ENCODE measurements at regions not wholly inside any gene's neighbourhood (a gene's known extent, or its start where the extent isn't known, plus 50 kb on each side); places are given as distances from the start of the nearest gene placed in this dataset.

DNA sequence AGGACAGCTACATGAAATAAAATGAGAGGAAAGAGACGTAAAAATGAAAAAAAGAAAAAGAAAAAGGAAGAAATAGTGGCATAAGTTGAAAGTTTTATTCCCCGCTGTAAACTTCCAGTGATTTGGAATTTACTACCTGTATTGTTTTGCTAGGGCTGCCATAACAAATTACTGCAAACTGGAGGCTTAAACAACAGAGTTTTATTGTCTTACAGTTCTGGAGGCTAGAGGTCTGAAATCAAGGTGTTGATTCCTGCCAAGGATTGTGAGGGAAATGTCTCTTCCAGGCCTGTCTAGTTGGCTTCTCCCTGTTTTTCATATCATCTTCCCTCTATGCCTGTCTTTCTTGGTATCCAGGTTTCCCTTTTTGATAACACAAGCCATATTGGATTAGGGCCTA is 119.4 kb upstream of the PACRGL start:
- intact Hi-C loops (cut with DNase I) = no loop called here

DNA sequence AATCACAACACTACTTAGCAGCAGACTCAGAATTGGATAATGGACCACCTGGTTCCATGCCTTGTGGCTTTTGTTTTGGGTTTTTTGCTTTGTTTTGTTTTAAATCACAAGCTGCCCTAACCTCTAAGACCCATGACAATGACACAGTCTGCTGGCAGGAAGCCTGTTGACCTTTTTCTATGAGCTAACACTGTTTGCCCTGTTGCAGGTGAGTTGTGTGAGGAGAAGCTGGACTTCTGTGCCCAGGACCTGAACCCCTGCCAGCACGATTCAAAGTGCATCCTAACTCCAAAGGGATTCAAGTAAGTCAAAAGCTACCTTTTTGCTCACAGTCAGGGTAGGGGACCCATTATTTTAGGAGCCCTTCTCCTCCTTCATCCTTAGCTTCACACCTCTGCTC is 110.8 kb upstream of the PACRGL start:
- ATAC-seq (no peak), DNase-seq (no peak)
- Histone ChIP-seq H3K27ac (no peak overlapping the region), H3K9me3 (no peaks in the 10 kb centered on the region), H3K4me3 (no peak overlapping the region), H3K27me3 (no peaks in the 10 kb centered on the region), H3K36me3 (peaks cover 3% of the 10 kb centered on the region), H3K4me1 (no peaks in the 10 kb centered on the region)
- TF ChIP-seq, protein P1, sequence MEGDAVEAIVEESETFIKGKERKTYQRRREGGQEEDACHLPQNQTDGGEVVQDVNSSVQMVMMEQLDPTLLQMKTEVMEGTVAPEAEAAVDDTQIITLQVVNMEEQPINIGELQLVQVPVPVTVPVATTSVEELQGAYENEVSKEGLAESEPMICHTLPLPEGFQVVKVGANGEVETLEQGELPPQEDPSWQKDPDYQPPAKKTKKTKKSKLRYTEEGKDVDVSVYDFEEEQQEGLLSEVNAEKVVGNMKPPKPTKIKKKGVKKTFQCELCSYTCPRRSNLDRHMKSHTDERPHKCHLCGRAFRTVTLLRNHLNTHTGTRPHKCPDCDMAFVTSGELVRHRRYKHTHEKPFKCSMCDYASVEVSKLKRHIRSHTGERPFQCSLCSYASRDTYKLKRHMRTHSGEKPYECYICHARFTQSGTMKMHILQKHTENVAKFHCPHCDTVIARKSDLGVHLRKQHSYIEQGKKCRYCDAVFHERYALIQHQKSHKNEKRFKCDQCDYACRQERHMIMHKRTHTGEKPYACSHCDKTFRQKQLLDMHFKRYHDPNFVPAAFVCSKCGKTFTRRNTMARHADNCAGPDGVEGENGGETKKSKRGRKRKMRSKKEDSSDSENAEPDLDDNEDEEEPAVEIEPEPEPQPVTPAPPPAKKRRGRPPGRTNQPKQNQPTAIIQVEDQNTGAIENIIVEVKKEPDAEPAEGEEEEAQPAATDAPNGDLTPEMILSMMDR (IDR thresholded peaks at IDR 0.05) = no peak
- intact Hi-C loops (cut with DNase I) = no loop called here

More for the DNA sequence above, 119.4 kb upstream of the PACRGL start:
- ATAC-seq (no peak), DNase-seq (no peak)
- H3K4me1 ChIP-seq = no peaks in the 10 kb centered on the region
- TF ChIP-seq, protein P1 (IDR thresholded peaks at IDR 0.05) = no peak
- H3K27me3 ChIP-seq = no peaks in the 10 kb centered on the region
- H3K4me3 ChIP-seq = no peak overlapping the region
- H3K9me3 ChIP-seq = no peaks in the 10 kb centered on the region
- no peaks in the 10 kb centered on the region for H3K36me3 ChIP-seq
- no peak overlapping the region for H3K27ac ChIP-seq

DNA sequence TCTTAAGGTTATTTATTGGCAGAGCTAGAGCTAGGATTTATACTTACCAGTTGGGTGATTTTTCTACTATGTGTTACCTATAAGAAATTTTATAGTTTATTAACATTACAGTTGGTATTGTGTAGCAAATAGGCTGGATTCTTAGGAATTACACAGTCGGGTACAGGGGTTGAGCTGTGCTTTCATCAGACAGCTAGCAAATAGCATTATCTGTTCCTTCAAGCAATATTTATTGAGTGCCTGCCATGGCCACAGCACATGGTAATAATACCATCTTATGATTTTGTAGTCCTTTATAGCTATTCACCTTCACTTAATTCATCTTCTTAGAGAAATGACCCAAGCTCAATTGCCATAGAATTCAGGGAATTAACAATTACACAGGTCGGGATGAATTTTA is 109.4 kb upstream of the PACRGL start:
- ATAC-seq (no peak), DNase-seq (no peak)
- TF ChIP-seq, protein P1 (IDR thresholded peaks at IDR 0.05) = no peak
- peaks cover 3% of the 10 kb centered on the region for H3K36me3 ChIP-seq
- no peak overlapping the region for H3K27ac ChIP-seq
- no peaks in the 10 kb centered on the region for H3K27me3 ChIP-seq
- H3K4me3 ChIP-seq = no peak overlapping the region
- intact Hi-C loops (cut with DNase I) = no loop called here
- no peaks in the 10 kb centered on the region for H3K4me1 ChIP-seq
- no peaks in the 10 kb centered on the region for H3K9me3 ChIP-seq

DNA sequence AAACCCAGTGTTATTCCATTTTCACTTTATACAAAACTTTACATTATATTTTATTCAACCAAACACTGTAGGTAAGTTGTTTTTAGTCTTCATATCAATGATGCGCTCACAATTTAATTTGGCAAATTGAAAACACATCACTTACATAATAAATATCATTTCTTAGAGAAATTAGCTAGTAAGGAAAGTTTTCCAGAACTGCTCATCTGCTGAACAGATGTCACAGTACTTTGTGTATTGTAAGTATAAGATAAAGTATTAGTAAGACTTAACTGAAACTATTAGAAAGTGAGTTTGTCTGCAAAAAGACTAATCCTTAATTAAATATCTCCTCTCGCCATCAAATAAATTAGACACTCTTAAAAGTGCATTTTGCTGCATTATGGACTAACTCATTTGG is 108.7 kb upstream of the PACRGL start:
- no peak overlapping the region for H3K27ac ChIP-seq
- no peaks in the 10 kb centered on the region for H3K9me3 ChIP-seq
- TF ChIP-seq, protein P1 (IDR thresholded peaks at IDR 0.05) = no peak
- H3K4me3 ChIP-seq = no peak overlapping the region
- H3K27me3 ChIP-seq = no peaks in the 10 kb centered on the region
- intact Hi-C loops (cut with DNase I) = no loop called here
- no peak for ATAC-seq
- peaks cover 3% of the 10 kb centered on the region for H3K36me3 ChIP-seq
- DNase-seq = no peak
- no peaks in the 10 kb centered on the region for H3K4me1 ChIP-seq

DNA sequence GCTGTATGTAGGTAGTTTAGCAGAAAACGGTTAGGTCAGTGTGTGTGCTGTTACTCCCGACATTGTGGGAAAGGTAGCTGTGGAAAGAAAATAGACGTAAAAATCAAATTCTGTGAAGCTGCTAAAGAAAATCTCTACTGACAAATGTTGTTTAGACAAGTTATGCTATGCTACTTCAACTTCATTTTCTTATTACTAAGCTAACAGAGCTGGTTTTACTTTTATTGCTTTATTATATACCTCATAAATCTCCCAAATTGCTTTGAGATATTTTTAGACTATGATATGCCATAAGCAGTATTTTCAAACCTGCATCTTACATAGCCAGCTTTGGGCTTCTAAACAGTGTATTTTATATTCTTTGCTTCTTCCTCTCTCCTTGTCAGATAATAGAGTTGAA is 108.2 kb upstream of the PACRGL start:
- H3K4me1 ChIP-seq = no peaks in the 10 kb centered on the region
- TF ChIP-seq, protein P1 (IDR thresholded peaks at IDR 0.05) = no peak
- no peak overlapping the region for H3K27ac ChIP-seq
- ATAC-seq (no peak), DNase-seq (no peak)
- intact Hi-C loops (cut with DNase I) = no loop called here
- H3K9me3 ChIP-seq = no peaks in the 10 kb centered on the region
- peaks cover 3% of the 10 kb centered on the region for H3K36me3 ChIP-seq
- no peak overlapping the region for H3K4me3 ChIP-seq
- no peaks in the 10 kb centered on the region for H3K27me3 ChIP-seq

DNA sequence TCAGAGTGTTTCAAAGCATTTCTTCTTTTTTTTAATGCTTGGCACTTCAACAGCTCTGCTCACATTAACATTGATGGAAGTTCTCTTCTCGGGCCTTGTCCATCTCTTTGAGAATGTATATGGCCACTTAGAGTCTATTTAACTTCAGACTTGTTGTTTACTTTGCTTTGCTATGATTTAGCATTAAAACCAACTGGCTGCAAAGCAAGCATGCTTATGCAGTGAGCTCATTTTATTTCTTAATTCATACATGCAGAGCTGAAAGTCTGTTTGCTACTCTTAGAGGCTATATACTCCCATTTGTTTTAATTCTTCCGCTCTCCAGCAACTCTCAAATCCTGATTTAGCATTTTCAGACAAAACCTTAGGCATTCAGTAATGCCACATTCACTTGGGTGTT is 107.6 kb upstream of the PACRGL start:
- Histone ChIP-seq H3K4me1 (no peaks in the 10 kb centered on the region), H3K9me3 (no peaks in the 10 kb centered on the region), H3K36me3 (peaks cover 3% of the 10 kb centered on the region), H3K27ac (no peak overlapping the region), H3K4me3 (no peak overlapping the region), H3K27me3 (no peaks in the 10 kb centered on the region)
- intact Hi-C loops (cut with DNase I) = no loop called here
- TF ChIP-seq, protein P1 (IDR thresholded peaks at IDR 0.05) = no peak
- DNase-seq (no peak), ATAC-seq (no peak)
